NT2/D1 (cell line): ENCODE measurements at regions not wholly inside any gene's neighbourhood (a gene's known extent, or its start where the extent isn't known, plus 50 kb on each side); places are given as distances from the start of the nearest gene placed in this dataset.

Experiments used
- YY1 ChIP-seq: IDR thresholded peaks from 2 replicates; pipeline ENCODE4 v1.6.1; 2011; ENCODE audit not compliant: insufficient read length, insufficient read depth
- ZNF274 ChIP-seq: IDR thresholded peaks from 2 replicates; pipeline ENCODE4 v1.6.1; 2011; ENCODE audit warnings: mild to moderate bottlenecking, low read depth, low read length

- TF ChIP-seq ZNF274: no peak
- TF ChIP-seq YY1: no peak
Measured at GRCh38 chr3:154486949-154487348, 57.0 kb upstream of the GPR149 start.
